SK-N-SH (cell line): ENCODE measurements at regions not wholly inside any gene's neighbourhood (a gene's known extent, or its start where the extent isn't known, plus 50 kb on each side); places are given as distances from the start of the nearest gene placed in this dataset.

ENCODE experiments used
- CTCF ChIA-PET: fragments of 300-600, 350-600 bp; formaldehyde crosslinking; extraction: SDS; loops from one replicate; lab custom pipeline; 2021; lab: Yijun Ruan, JAX
- POLR2A ChIA-PET: fragments of 350-600 bp; sonication (Branson Sonifier 250); formaldehyde crosslinking; extraction: SDS; loops from one replicate; lab custom pipeline; 2020; ENCODE audit warnings: antibody characterized with exemption, inconsistent platforms; lab: Yijun Ruan, JAX
- DNase-seq: peaks from one replicate; pipeline ENCODE4 v3.0.0; 2012
- H2AFZ ChIP-seq: fragments of 200-600 bp; sonication (generic); 2 replicates; pipeline ENCODE4 v1.8.1; 2016; ENCODE audit warnings: antibody characterized with exemption, mild to moderate bottlenecking, low read depth
- H3F3A ChIP-seq: fragments of 200-600 bp; sonication (generic); replicated peaks from 2 replicates; pipeline ENCODE3; 2016; ENCODE audit warnings: antibody characterized with exemption, mild to moderate bottlenecking; ENCODE audit not compliant: insufficient read depth
- H3K27ac ChIP-seq, 2 experiments: fragments of 200-500 bp in 1 of 2; fragments of 200-600 bp in 1 of 2; sonication (Bioruptor generic) in 1 of 2; sonication (generic), shearing (Covaris generic) in 1 of 2; 2 replicates each; pipeline versions ENCODE4 v1.5.1 to v1.6.1; 2014 to 2016; ENCODE audit warnings: low read depth in 2 of 2, inconsistent platforms in 1 of 2, low read length in 1 of 2, mild to moderate bottlenecking in 1 of 2, mixed read lengths in 1 of 2
- H3K27me3 ChIP-seq: fragments of 200-600 bp; sonication (generic), shearing (Covaris generic); 2 replicates; pipeline ENCODE4 v1.6.1; 2016; ENCODE audit warnings: mixed run types; ENCODE audit not compliant: insufficient read depth
- H3K36me3 ChIP-seq, 2 experiments: fragments of 200-500 bp in 1 of 2; fragments of 200-600 bp in 1 of 2; sonication (Bioruptor generic) in 1 of 2; sonication (generic) in 1 of 2; replicated peaks in 1 of 2; 2 replicates each; pipeline versions ENCODE3 to v1.5.1; 2014 to 2016; ENCODE audit warnings: low read length in 1 of 2, mild to moderate bottlenecking in 1 of 2; ENCODE audit not compliant: insufficient read depth in 2 of 2, control insufficient read depth in 1 of 2
- H3K4me1 ChIP-seq, 2 experiments: fragments of 200-500 bp in 1 of 2; fragments of 200-600 bp in 1 of 2; sonication (Bioruptor generic) in 1 of 2; sonication (generic), shearing (Covaris generic) in 1 of 2; 2 replicates each; pipeline versions ENCODE4 v1.5.1 to v1.6.1; 2014 to 2016; ENCODE audit warnings: low read depth in 1 of 2, low read length in 1 of 2, mixed run types in 1 of 2; ENCODE audit not compliant: insufficient read depth in 2 of 2, control insufficient read depth in 1 of 2
- H3K4me2 ChIP-seq: fragments of 200-600 bp; sonication (generic), shearing (Covaris generic); 2 replicates; pipeline ENCODE4 v1.6.1; 2017; ENCODE audit warnings: mixed run types
- H3K4me3 ChIP-seq, 2 experiments: fragments of 200-500 bp in 1 of 2; fragments of 200-600 bp in 1 of 2; sonication (Bioruptor generic) in 1 of 2; sonication (generic), shearing (Covaris generic) in 1 of 2; 2 replicates each; pipeline versions ENCODE4 v1.5.1 to v1.8.1; 2014 to 2016; ENCODE audit warnings: low read depth in 2 of 2, inconsistent platforms in 1 of 2, low read length in 1 of 2, mild to moderate bottlenecking in 1 of 2, mixed read lengths in 1 of 2, moderate library complexity in 1 of 2
- H3K79me2 ChIP-seq: fragments of 200-600 bp; sonication (generic); 2 replicates; pipeline ENCODE4 v1.8.1; 2017; ENCODE audit warnings: mild to moderate bottlenecking; ENCODE audit not compliant: insufficient read depth
- H3K9ac ChIP-seq: fragments of 200-600 bp; sonication (generic); 2 replicates; pipeline ENCODE4 v1.6.1; 2017; ENCODE audit warnings: mixed run types
- H3K9me2 ChIP-seq: fragments of 200-600 bp; sonication (generic); 2 replicates; pipeline ENCODE4 v1.6.1; 2017; ENCODE audit warnings: mixed run types
- H3K9me3 ChIP-seq: fragments of 200-600 bp; sonication (generic); 2 replicates; pipeline ENCODE4 v1.6.1; 2017; ENCODE audit warnings: mixed run types, mild to moderate bottlenecking, moderate library complexity
- H4K20me1 ChIP-seq: fragments of 200-600 bp; sonication (generic); 2 replicates; pipeline ENCODE4 v1.6.1; 2017; ENCODE audit warnings: mild to moderate bottlenecking, mixed run types; ENCODE audit not compliant: insufficient read depth
- ELF1 ChIP-seq: IDR thresholded peaks from 2 replicates; pipeline ENCODE4 v1.4.0; 2012
- EP300 ChIP-seq, 2 experiments: IDR thresholded peaks; 2 replicates each; pipeline versions ENCODE4 v1.4.0 to v1.6.1; 2012; ENCODE audit warnings: borderline replicate concordance in 1 of 2, low read depth in 1 of 2, low read length in 1 of 2
- FOSL2 ChIP-seq: IDR thresholded peaks from 2 replicates; pipeline ENCODE4 v1.4.0; 2012; ENCODE audit warnings: low read depth, mild to moderate bottlenecking, moderate library complexity, borderline replicate concordance
- FOXM1 ChIP-seq: IDR thresholded peaks from 2 replicates; pipeline ENCODE4 v1.4.0; 2012; ENCODE audit warnings: low read depth, mild to moderate bottlenecking
- GATA2 ChIP-seq: sonication (generic); formaldehyde crosslinking; IDR thresholded peaks from 2 replicates; pipeline ENCODE4 v1.5.0; 2020; ENCODE audit warnings: mild to moderate bottlenecking, missing genetic modification reagents
- IRF3 ChIP-seq: fragments of 150-350 bp; IDR thresholded peaks from 2 replicates; pipeline ENCODE4 v1.6.1; 2016; ENCODE audit warnings: mild to moderate bottlenecking, low read depth, low read length
- JUND ChIP-seq: IDR thresholded peaks from 2 replicates; pipeline ENCODE4 v1.4.0; 2012
- MXI1 ChIP-seq: IDR thresholded peaks from 2 replicates; pipeline ENCODE4 v1.6.1; 2012; ENCODE audit warnings: mild to moderate bottlenecking, low read depth, low read length, improper control_type of control experiment
- PBX3 ChIP-seq: IDR thresholded peaks from 2 replicates; pipeline ENCODE4; 2012
- POLR2AphosphoS5 ChIP-seq: IDR thresholded peaks from 2 replicates; pipeline ENCODE4 v1.6.1; 2012; ENCODE audit warnings: low read depth, low read length
- RAD21 ChIP-seq: IDR thresholded peaks from 2 replicates; pipeline ENCODE4 v1.6.1; 2012; ENCODE audit warnings: mild to moderate bottlenecking, low read length
- REST ChIP-seq: IDR thresholded peaks from 2 replicates; pipeline ENCODE4 v1.6.1; 2012; ENCODE audit warnings: mild to moderate bottlenecking, low read depth, low read length, moderate library complexity
- SMC3 ChIP-seq: IDR thresholded peaks from 2 replicates; pipeline ENCODE4 v1.6.1; 2012; ENCODE audit warnings: low read depth, low read length, improper control_type of control experiment
- USF2 ChIP-seq: fragments of 150-350 bp; IDR thresholded peaks from 2 replicates; pipeline ENCODE4 v1.6.1; 2017; ENCODE audit warnings: antibody characterized with exemption, low read length, low read depth, borderline replicate concordance
- YY1 ChIP-seq: IDR thresholded peaks from 2 replicates; pipeline ENCODE4 v1.4.0; 2012; ENCODE audit warnings: low read depth, mild to moderate bottlenecking
- WGBS: methylation state at CpG from one replicate; pipeline ENCODE4 v1.1.6; 2017; ENCODE audit warnings: low lambda C conversion rate; 5-methylcytosine and 5-hydroxymethylcytosine counted together

GRCh38 chr12:127282786-127283565, 984.0 kb upstream of the TMEM132C start:
- POLR2A ChIA-PET: no interaction called here
- Histone ChIP-seq H3K4me2 (no peak overlapping the region), H3K27me3 (no peaks in the 10 kb centered on the region), H3K9me3 (no peaks in the 10 kb centered on the region), H3K4me1 (peaks cover 0 to 11% of the 10 kb centered on the region in 2 experiments; a peak in 1 of 4 replicates), H3K36me3 (no peaks in the 10 kb centered on the region), H4K20me1 (no peaks in the 10 kb centered on the region), H3K9me2 (no peaks in the 10 kb centered on the region), H2AFZ (no peak overlapping the region), H3K79me2 (no peaks in the 10 kb centered on the region), H3F3A (no peaks in the 10 kb centered on the region), H3K9ac (no peak overlapping the region), H3K4me3 (no peak overlapping the region), H3K27ac (no peak overlapping the region)
- TF ChIP-seq IRF3: no peak
- no peak for TF ChIP-seq SMC3
- TF ChIP-seq FOSL2: no peak
- TF ChIP-seq EP300 (IDR thresholded peaks at IDR 0.05; ENCODE audit: borderline replicate concordance in 1 of 2, low read depth in 1 of 2, low read length in 1 of 2): no peak
- TF ChIP-seq YY1: no peak
- no peak for TF ChIP-seq PBX3
- no peak for TF ChIP-seq ELF1
- TF ChIP-seq MXI1: no peak
- TF ChIP-seq POLR2AphosphoS5: no peak
- TF ChIP-seq GATA2 (CRISPR knock-in tag): no peak
- TF ChIP-seq JUND: no peak
- no peak for TF ChIP-seq USF2
- TF ChIP-seq RAD21: no peak
- no peak for TF ChIP-seq REST
- no peak for TF ChIP-seq FOXM1
- no peak for DNase-seq
- CTCF ChIA-PET: interaction anchor here (0.7 to 2.4 kb wide), 4 partner anchors 10 to 175 kb away, joined by 3 to 9 read pairs (median 4); no protein-coding TSS in a partner anchor
- 53% methylated on average over 7 of the region's 7 CpGs for WGBS
